Tibial nerve (tissue), 4 donors: ENCODE measurements at regions not wholly inside any gene's neighbourhood (a gene's known extent, or its start where the extent isn't known, plus 50 kb on each side); places are given as distances from the start of the nearest gene placed in this dataset.

Source experiments
- DNase-seq, 2 donors: peaks; one replicate each; pipeline ENCODE4 v3.0.0-alpha.2; 2019; ENCODE audit warnings: low spot score in 2 of 2
- H3K27ac ChIP-seq, 4 donors: fragments of 200-600 bp; sonication (generic) in 3 of 4; one replicate each; pipeline ENCODE4 v1.5.1; 2017 to 2019; ENCODE audit warnings: mild to moderate bottlenecking in 1 of 4
- H3K27me3 ChIP-seq, 2 donors: fragments of 200-600 bp; sonication (generic) in 1 of 2; one replicate each; pipeline versions ENCODE4 v1.5.1 to v1.6.0; 2017 to 2019
- H3K36me3 ChIP-seq, 3 donors: fragments of 200-600 bp; sonication (generic); one replicate each; pipeline ENCODE4 v1.5.1; 2018 to 2019
- H3K4me1 ChIP-seq, 4 donors: fragments of 200-600 bp; sonication (generic) in 3 of 4; one replicate each; pipeline ENCODE4 v1.5.1; 2017 to 2019
- H3K4me3 ChIP-seq, 4 donors: fragments of 200-600 bp; sonication (generic) in 3 of 4; one replicate each; pipeline ENCODE4 v1.5.1; 2017 to 2019; ENCODE audit warnings: mild to moderate bottlenecking in 1 of 4, moderate library complexity in 1 of 4
- H3K9me3 ChIP-seq, 4 donors: fragments of 200-600 bp; sonication (generic) in 3 of 4; one replicate each; pipeline ENCODE4 v1.5.1; 2017 to 2019
- EP300 ChIP-seq, 2 donors: sonication (generic); formaldehyde crosslinking; IDR thresholded peaks; one replicate each; pipeline ENCODE4 v1.6.1; 2017; ENCODE audit warnings: antibody characterized with exemption in 2 of 2, mild to moderate bottlenecking in 1 of 2
- POLR2A ChIP-seq, 2 donors: fragments of 450-650 bp; IDR thresholded peaks; one replicate each; pipeline ENCODE4 v1.6.1; 2017; ENCODE audit warnings: antibody characterized with exemption in 2 of 2, mild to moderate bottlenecking in 2 of 2, moderate library complexity in 2 of 2
- WGBS, 2 donors: methylation state at CpG; one replicate each; pipeline ENCODE4 v1.1.5; 2018; 5-methylcytosine and 5-hydroxymethylcytosine counted together
- TF ChIP-seq, protein P1 (sequence below), 5 experiments: fragments of 200-600 bp in 3 of 5; fragments of 450-650 bp in 2 of 5; sonication (generic) in 3 of 5; IDR thresholded peaks; one replicate each; pipeline ENCODE4 v1.5.1; 2016 to 2019; ENCODE audit warnings: antibody characterized with exemption in 5 of 5, mild to moderate bottlenecking in 3 of 5, moderate library complexity in 2 of 5

DNA sequence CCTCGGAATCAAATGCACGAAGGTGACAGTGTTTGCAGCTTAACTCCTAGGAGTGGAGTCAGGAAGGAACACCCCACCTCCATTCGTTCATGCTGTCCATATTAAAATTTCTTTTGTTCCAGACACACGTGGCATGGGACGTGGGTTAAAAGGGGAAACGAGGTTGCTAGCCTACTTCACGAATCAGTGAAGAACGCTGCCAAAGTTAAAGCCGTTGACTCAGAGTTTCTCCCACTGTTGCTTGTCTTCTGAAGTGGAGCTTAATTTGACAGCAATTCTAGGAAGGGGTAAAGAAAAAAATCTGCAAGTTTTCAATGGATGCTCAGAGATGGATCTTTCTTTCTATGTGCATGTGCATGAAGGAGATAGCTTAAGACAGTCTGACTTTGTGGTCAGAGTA, 499.1 kb downstream of the CD83 start:
- Histone ChIP-seq H3K36me3 (no peaks in the 10 kb centered on the region), H3K9me3 (peaks cover 0 to 8% (median 0%) of the 10 kb centered on the region in 4 donors), H3K4me1 (peaks cover 0 to 11% (median 5%) of the 10 kb centered on the region in 4 donors), H3K4me3 (no peak overlapping the region), H3K27me3 (no peaks in the 10 kb centered on the region), H3K27ac (no peak overlapping the region)
- WGBS, 2 donors, result 83 to 91% methylated on average over 9 of the region's 9 CpGs
- TF ChIP-seq, protein P1, sequence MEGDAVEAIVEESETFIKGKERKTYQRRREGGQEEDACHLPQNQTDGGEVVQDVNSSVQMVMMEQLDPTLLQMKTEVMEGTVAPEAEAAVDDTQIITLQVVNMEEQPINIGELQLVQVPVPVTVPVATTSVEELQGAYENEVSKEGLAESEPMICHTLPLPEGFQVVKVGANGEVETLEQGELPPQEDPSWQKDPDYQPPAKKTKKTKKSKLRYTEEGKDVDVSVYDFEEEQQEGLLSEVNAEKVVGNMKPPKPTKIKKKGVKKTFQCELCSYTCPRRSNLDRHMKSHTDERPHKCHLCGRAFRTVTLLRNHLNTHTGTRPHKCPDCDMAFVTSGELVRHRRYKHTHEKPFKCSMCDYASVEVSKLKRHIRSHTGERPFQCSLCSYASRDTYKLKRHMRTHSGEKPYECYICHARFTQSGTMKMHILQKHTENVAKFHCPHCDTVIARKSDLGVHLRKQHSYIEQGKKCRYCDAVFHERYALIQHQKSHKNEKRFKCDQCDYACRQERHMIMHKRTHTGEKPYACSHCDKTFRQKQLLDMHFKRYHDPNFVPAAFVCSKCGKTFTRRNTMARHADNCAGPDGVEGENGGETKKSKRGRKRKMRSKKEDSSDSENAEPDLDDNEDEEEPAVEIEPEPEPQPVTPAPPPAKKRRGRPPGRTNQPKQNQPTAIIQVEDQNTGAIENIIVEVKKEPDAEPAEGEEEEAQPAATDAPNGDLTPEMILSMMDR (IDR thresholded peaks at IDR 0.05), result no peak
- TF ChIP-seq POLR2A (IDR thresholded peaks at IDR 0.05) (no peak), EP300 (IDR thresholded peaks at IDR 0.05) (no peak)
- no peak for DNase-seq

DNA sequence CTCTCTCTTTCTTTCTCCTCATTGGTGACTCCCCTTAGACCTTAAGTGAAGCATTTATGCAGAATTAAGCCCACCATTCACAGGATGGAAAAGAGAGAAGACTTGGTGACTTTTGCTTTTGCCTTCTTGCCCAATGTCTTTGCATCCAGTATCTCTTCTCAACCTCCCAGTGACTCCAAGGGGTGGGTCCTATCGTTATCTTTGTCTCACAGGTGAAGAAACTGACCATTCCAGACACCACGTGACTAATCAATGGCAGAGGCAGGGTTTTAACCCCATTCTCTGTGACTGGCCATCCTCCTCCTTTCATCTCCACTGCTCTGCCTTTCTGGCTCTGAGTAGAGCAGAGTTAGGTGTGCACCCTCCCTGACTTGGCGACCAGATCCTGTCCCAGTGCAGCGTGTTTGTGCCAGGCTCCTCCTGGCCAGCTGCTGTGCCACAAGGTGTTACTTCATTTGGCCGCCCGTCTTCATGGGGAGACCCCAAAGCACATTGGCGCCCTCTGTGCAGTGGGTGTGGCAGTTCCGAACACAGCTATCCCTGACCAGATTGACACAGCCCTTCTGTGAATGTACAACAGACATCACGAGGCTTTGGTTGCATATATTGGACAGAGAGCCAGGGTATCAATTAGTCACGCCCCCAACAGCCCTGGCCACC, 501.3 kb downstream of the CD83 start:
- Histone ChIP-seq H3K27me3 (no peaks in the 10 kb centered on the region), H3K4me1 (peaks cover 0 to 21% (median 12%) of the 10 kb centered on the region in 4 donors), H3K9me3 (peaks cover 0 to 8% (median 0%) of the 10 kb centered on the region in 4 donors), H3K27ac (no peak overlapping the region), H3K4me3 (no peak overlapping the region), H3K36me3 (no peaks in the 10 kb centered on the region)
- TF ChIP-seq EP300 (IDR thresholded peaks at IDR 0.05), result no peak
- TF ChIP-seq, protein P1 (IDR thresholded peaks at IDR 0.05), result no peak
- TF ChIP-seq POLR2A (IDR thresholded peaks at IDR 0.05), result no peak
- 87 to 92% methylated on average over 10 of the region's 10 CpGs for WGBS, 2 donors
- DNase-seq, result no peak

DNA sequence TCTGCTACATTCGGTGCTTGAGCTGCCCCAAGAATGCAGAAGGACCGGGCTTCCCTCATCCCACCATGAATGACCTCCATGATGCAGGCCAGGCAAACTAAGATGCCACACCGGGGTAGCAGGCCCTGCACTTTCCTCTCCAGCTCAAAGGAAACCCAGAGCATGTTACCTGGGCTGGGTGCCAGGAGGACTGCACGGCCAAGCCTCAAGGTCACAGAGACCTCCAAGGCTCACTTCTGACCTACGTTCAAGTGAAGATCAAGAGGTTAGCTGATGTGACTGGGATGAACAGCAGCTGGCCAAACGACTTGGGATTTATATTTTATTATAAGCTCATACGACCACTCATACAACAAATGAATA, 501.8 kb downstream of the CD83 start:
- H3K27ac ChIP-seq, result no peak overlapping the region
- DNase-seq, result no peak
- H3K9me3 ChIP-seq, result peaks cover 0 to 8% (median 0%) of the 10 kb centered on the region in 4 donors
- WGBS, 2 donors, result 64% methylated on average over 7 of the region's 7 CpGs
- H3K27me3 ChIP-seq, result no peaks in the 10 kb centered on the region
- no peak overlapping the region for H3K4me3 ChIP-seq
- no peaks in the 10 kb centered on the region for H3K36me3 ChIP-seq
- peaks cover 0 to 21% (median 12%) of the 10 kb centered on the region in 4 donors for H3K4me1 ChIP-seq
- TF ChIP-seq EP300 (IDR thresholded peaks at IDR 0.05), result no peak
- TF ChIP-seq, protein P1 (IDR thresholded peaks at IDR 0.05), result no peak
- no peak for TF ChIP-seq POLR2A (IDR thresholded peaks at IDR 0.05)

DNA sequence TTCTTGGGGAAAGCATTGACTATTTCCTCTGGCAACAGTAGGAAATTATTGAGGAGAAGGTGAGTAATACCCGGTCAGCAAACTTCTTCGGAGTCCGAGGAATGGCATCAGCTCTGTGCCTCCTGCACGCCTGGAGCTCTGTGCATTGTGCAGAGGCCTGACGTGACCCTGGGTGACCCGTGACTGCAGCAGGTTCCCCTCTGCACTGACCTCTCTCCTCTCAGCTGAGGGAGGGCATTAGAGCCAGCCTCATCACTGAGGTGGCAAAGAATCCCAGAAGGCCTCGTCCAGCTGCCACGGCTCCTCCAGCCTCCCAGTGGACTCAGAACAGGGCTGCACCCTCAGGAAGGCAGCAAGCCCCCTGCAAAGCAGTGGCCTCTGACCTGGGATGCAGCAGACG, 502.9 kb downstream of the CD83 start:
- no peak overlapping the region for H3K27ac ChIP-seq
- WGBS, 2 donors, result 78 to 94% methylated on average over 8 to 9 of the region's 9 CpGs
- H3K4me1 ChIP-seq, result peaks cover 0 to 21% (median 12%) of the 10 kb centered on the region in 4 donors
- no peaks in the 10 kb centered on the region for H3K36me3 ChIP-seq
- peaks cover 0 to 8% (median 0%) of the 10 kb centered on the region in 4 donors for H3K9me3 ChIP-seq
- H3K4me3 ChIP-seq, result no peak overlapping the region
- no peak for DNase-seq
- H3K27me3 ChIP-seq, result no peaks in the 10 kb centered on the region
- TF ChIP-seq EP300 (IDR thresholded peaks at IDR 0.05) (no peak), POLR2A (IDR thresholded peaks at IDR 0.05) (no peak)
- TF ChIP-seq, protein P1 (IDR thresholded peaks at IDR 0.05), result no peak

DNA sequence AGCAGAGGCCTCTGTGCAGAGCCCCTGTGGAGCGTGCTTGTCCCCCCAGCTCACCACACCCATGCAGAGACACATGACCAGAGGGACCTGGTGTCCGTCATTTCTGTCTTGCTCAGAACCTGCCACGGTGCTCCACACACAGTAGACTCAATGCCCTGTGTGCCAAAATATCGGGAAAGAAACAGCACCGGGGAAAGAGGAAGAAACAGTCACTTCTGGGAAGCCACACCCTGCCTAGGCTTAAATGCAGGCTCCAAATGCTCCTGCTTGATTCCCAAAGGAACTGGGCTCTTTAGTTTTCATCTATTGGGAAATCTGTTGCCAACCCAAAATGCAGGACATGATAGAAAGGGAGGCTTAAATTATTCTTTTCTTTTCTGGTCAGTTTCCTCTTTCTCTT, 503.9 kb downstream of the CD83 start:
- no peak for DNase-seq
- Histone ChIP-seq H3K27me3 (no peaks in the 10 kb centered on the region), H3K4me3 (no peak overlapping the region), H3K36me3 (no peaks in the 10 kb centered on the region), H3K9me3 (no peaks in the 10 kb centered on the region), H3K27ac (no peak overlapping the region), H3K4me1 (peaks cover 0 to 21% (median 12%) of the 10 kb centered on the region in 4 donors)
- 54 to 65% methylated on average over 5 of the region's 5 CpGs for WGBS, 2 donors
- TF ChIP-seq EP300 (IDR thresholded peaks at IDR 0.05) (no peak), POLR2A (IDR thresholded peaks at IDR 0.05) (no peak)
- TF ChIP-seq, protein P1 (IDR thresholded peaks at IDR 0.05), result no peak
